ENCODE measurements at regions not wholly inside any gene's neighbourhood (a gene's known extent, or its start where the extent isn't known, plus 50 kb on each side); places are given as distances from the start of the nearest gene placed in this dataset.

DNA sequence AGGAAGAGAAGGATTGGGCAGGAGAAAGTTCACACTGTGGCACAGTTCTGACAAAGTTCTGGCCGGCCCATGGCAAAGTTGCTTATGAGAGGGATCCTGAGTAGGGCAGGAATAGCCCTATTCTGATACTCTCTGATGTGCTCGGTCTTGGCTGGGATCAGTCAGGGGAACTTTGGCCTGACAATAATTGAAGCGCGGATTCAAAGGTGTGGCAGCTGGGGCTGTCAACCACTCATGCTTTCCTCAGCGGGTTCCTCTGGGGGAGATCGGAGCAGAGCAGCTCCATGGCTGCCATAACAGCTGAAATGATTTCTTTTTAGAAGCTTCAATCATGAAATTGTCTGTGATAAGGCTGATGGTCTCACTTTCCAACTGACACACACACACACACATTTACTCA is 714.1 kb downstream of the DHX35 start:
- no peak for DNase-seq (ENCODE audit: low read depth, low spot score)
- CTCF ChIA-PET, result no interaction called here
- no peak overlapping the region for H3K4me3 ChIP-seq (ENCODE audit: low read depth, low read length)
- POLR2A ChIA-PET, result no interaction called here
- TF ChIP-seq CTCF (IDR thresholded peaks at IDR 0.05; ENCODE audit: insufficient read depth, low read length, missing control alignments), result no peak

DNA sequence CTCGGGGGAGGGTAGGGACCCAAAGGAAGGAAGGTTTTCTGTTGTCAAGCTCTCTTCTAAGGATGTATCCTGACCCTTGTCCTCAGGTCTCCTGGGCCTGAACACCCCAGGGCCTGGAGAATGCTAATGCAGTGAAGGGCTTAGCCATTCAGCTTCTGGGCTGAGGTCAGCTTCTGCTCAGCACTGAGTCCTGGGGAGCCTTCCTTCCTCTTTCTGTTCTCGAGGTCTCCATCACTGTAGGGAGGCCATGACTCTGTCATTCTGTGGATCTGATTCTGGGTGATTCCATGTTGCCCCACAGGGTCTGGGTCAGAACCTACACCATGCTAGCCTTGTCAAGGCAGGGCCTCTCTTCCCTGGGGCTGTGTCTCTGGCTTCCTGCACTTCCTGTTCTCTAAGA is 712.7 kb downstream of the DHX35 start:
- no peak for DNase-seq (ENCODE audit: low read depth, low spot score)
- H3K4me3 ChIP-seq (ENCODE audit: low read depth, low read length), result no peak overlapping the region
- ChIA-PET CTCF (interaction anchor here (0.6 to 1.3 kb wide), 2 partner anchors 14 to 199 kb away, joined by 3 to 6 read pairs; no protein-coding TSS in a partner anchor), POLR2A (no interaction called here)
- TF ChIP-seq CTCF (IDR thresholded peaks at IDR 0.05; ENCODE audit: insufficient read depth, low read length, missing control alignments), result no peak

DNA sequence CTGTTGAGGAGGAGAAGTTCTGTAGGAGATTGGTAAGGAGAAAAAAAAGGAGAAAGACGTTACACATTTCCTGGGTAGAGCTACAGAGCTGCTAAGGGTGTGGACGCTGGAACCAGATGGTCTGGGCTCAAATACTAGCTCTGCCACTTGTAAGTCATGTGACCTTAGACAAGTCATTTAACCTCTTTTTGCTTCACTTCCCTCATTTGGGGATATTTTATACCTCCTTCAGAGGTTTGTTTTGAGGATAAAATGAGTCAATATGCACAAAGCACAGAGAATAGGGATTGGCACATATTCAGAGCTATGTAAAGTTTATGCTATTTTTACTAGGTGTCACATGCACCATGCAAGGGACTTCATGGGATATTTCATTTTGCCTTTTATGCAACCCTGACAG is 708.8 kb downstream of the DHX35 start:
- CTCF ChIA-PET, result no interaction called here
- DNase-seq (ENCODE audit: low read depth, low spot score), result no peak
- POLR2A ChIA-PET, result no interaction called here
- TF ChIP-seq CTCF (IDR thresholded peaks at IDR 0.05; ENCODE audit: insufficient read depth, low read length, missing control alignments), result no peak
- H3K4me3 ChIP-seq (ENCODE audit: low read depth, low read length), result no peak overlapping the region

DNA sequence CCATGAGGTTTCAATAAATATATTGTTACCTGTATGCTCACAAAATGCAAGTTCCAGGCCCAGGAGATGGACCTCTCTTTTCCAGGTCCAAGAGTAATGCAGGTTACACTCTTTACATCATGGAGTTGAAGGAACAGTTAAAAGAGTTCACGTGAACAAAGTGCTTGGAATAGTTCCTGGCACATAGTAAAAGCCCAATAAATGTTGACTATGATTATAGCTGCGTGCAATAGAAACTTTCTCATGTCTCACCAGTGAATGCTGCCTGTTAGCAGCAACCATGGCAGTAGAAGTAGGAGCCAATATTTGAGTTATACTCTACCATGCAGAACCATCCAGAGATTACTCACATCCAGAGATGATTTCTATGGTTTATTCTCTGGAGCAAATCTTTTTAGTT is 707.5 kb downstream of the DHX35 start:
- no peak for TF ChIP-seq CTCF (IDR thresholded peaks at IDR 0.05; ENCODE audit: insufficient read depth, low read length, missing control alignments)
- ChIA-PET CTCF (no interaction called here), POLR2A (no interaction called here)
- no peak for DNase-seq (ENCODE audit: low read depth, low spot score)
- H3K4me3 ChIP-seq (ENCODE audit: low read depth, low read length), result no peak overlapping the region

GRCh38 chr20:39668038-39668437 is 705.9 kb downstream of the DHX35 start:
- ChIA-PET CTCF (no interaction called here), POLR2A (no interaction called here)
- no peak overlapping the region for H3K4me3 ChIP-seq (ENCODE audit: low read depth, low read length)
- no peak for TF ChIP-seq CTCF (IDR thresholded peaks at IDR 0.05; ENCODE audit: insufficient read depth, low read length, missing control alignments)
- no peak for DNase-seq (ENCODE audit: low read depth, low spot score)

DNA sequence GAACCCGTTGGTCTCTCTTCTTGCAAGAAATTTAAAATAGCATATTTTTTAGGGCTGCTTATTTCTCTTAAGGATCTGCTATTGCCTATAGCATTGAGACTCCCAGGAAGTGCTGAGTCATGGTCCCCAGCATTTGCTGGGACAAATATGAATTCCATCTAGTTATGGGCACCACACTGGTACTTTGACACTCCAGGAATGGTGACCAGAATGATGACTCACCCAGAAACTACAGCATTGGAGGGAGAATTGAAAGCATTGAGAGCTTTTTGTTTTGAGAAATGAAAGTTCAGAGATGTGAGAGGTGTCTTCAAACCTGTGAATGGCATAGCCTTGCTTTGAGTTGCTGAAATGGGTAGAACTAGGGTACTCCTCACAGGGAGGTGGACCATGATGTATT is 699.7 kb downstream of the DHX35 start:
- ChIA-PET CTCF (interaction anchor here (2.6 kb wide), 1 partner anchor 13 kb away, joined by 6 read pairs; no protein-coding TSS in a partner anchor), POLR2A (no interaction called here)
- no peak for TF ChIP-seq CTCF (IDR thresholded peaks at IDR 0.05; ENCODE audit: insufficient read depth, low read length, missing control alignments)
- no peak overlapping the region for H3K4me3 ChIP-seq (ENCODE audit: low read depth, low read length)
- peak; percentile 47 for DNase-seq (ENCODE audit: low read depth, low spot score)

All from AG04449 (cell line).